Activated CD8-positive, alpha-beta memory T cell treated with anti-CD3 and anti-CD28 coated beads for 1 hour (primary cell): ENCODE measurements at regions not wholly inside any gene's neighbourhood (a gene's known extent, or its start where the extent isn't known, plus 50 kb on each side); places are given as distances from the start of the nearest gene placed in this dataset.

ENCODE experiments used
- DNase-seq, 2 donors: peaks; one replicate each; pipeline ENCODE4 v3.0.0-alpha.2; 2020; ENCODE audit warnings: low read depth in 1 of 2; ENCODE audit errors: extremely low read depth in 1 of 2

GRCh38 chr2:34660741-34661140 is 1061.6 kb upstream of the FAM98A start:
- no peak for DNase-seq

- no peak for DNase-seq
Measured at GRCh38 chr2:34656632-34657031, 1057.5 kb upstream of the FAM98A start.

GRCh38 chr2:34652636-34653035 is 1053.5 kb upstream of the FAM98A start:
- no peak for DNase-seq

GRCh38 chr2:34646901-34647300 is 1047.8 kb upstream of the FAM98A start:
- no peak for DNase-seq

GRCh38 chr2:34632327-34632726 is 1033.2 kb upstream of the FAM98A start:
- no peak for DNase-seq

GRCh38 chr2:34627003-34627402 is 1027.9 kb upstream of the FAM98A start:
- DNase-seq, result no peak

GRCh38 chr2:34604164-34604563 is 1005.1 kb upstream of the FAM98A start:
- DNase-seq, result no peak

- no peak for DNase-seq
Measured at GRCh38 chr2:34602262-34602661, 1003.2 kb upstream of the FAM98A start.

- DNase-seq, result no peak
Measured at GRCh38 chr2:34601561-34601960, 1002.5 kb upstream of the FAM98A start.

GRCh38 chr2:34578641-34579040 is 979.5 kb upstream of the FAM98A start:
- DNase-seq, result no peak

GRCh38 chr2:34570266-34570872 is 971.3 kb upstream of the FAM98A start:
- no peak for DNase-seq

- DNase-seq, result no peak
Measured at GRCh38 chr2:34567128-34567527, 968.0 kb upstream of the FAM98A start.

- DNase-seq, result no peak
Measured at GRCh38 chr2:34552337-34552736, 953.2 kb upstream of the FAM98A start.

GRCh38 chr2:34549710-34550345 is 950.7 kb upstream of the FAM98A start:
- DNase-seq, result no peak

- DNase-seq, result no peak
Measured at GRCh38 chr2:34547900-34548299, 948.8 kb upstream of the FAM98A start.

- no peak for DNase-seq
Measured at GRCh38 chr2:34547340-34547739, 948.2 kb upstream of the FAM98A start.

GRCh38 chr2:34545486-34546136 is 946.5 kb upstream of the FAM98A start:
- no peak for DNase-seq

- no peak for DNase-seq
Measured at GRCh38 chr2:34534761-34535160, 935.7 kb upstream of the FAM98A start.

- no peak for DNase-seq
Measured at GRCh38 chr2:34534341-34534740, 935.2 kb upstream of the FAM98A start.

GRCh38 chr2:34533585-34534183 is 934.6 kb upstream of the FAM98A start:
- DNase-seq, result no peak

GRCh38 chr2:34529965-34530364 is 930.9 kb upstream of the FAM98A start:
- no peak for DNase-seq

- DNase-seq, result no peak
Measured at GRCh38 chr2:34523958-34524514, 924.9 kb upstream of the FAM98A start.
